Esophagus muscularis mucosa (tissue), 3 donors: ENCODE measurements at regions not wholly inside any gene's neighbourhood (a gene's known extent, or its start where the extent isn't known, plus 50 kb on each side); places are given as distances from the start of the nearest gene placed in this dataset.

ENCODE experiments used
- CTCF ChIP-seq, 3 experiments: fragments of 200-600 bp in 2 of 3; fragments of 450-650 bp in 1 of 3; sonication (generic) in 2 of 3; IDR thresholded peaks; one replicate each; pipeline ENCODE4 v1.5.1; 2017 to 2019; ENCODE audit warnings: antibody characterized with exemption in 3 of 3, mild to moderate bottlenecking in 2 of 3, moderate library complexity in 1 of 3
- POLR2AphosphoS5 ChIP-seq, 2 donors: sonication (generic); formaldehyde crosslinking; IDR thresholded peaks; one replicate each; pipeline ENCODE4 v1.6.1; 2017; ENCODE audit warnings: antibody characterized with exemption in 2 of 2

DNA sequence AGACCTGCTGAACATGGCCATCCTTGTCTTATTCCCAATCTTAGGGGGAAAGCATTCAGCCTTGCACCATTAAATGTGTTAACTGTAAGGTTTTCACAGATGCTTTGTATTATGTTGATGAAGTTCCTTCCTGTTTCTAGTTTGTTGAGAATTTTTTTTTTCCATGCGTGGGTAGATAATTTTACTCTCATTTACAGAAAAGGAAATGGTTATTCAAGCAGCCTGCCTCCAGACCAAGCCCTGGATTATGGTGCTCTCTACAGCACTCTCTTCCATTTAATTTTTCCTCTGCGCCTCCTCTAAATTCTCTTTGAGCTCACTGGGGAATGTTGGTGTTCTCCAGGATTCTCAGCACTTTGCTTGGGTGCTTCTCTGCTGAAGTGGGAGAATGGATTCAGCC lies 179.3 kb upstream of the PZP start:
- no peak for TF ChIP-seq CTCF (IDR thresholded peaks at IDR 0.05)
- no peak for TF ChIP-seq POLR2AphosphoS5 (IDR thresholded peaks at IDR 0.05)
